ENCODE measurements at regions not wholly inside any gene's neighbourhood (a gene's known extent, or its start where the extent isn't known, plus 50 kb on each side); places are given as distances from the start of the nearest gene placed in this dataset.

GRCh38 chr1:221904319-221904718 lies 162.4 kb upstream of the DUSP10 start:
- DNase-seq = no peak

GRCh38 chr1:221903594-221903993 lies 161.7 kb upstream of the DUSP10 start:
- no peak for DNase-seq

GRCh38 chr1:221902961-221903360 lies 161.1 kb upstream of the DUSP10 start:
- no peak for DNase-seq

- no peak for DNase-seq
These were observed 158.8 kb upstream of the DUSP10 start for GRCh38 chr1:221900678-221901077.

- DNase-seq = no peak
These were observed 155.4 kb upstream of the DUSP10 start for GRCh38 chr1:221897321-221897721.

GRCh38 chr1:221892301-221892830 lies 150.5 kb upstream of the DUSP10 start:
- DNase-seq = no peak

GRCh38 chr1:221891708-221892107 lies 149.8 kb upstream of the DUSP10 start:
- no peak for DNase-seq

GRCh38 chr1:221888801-221889200 lies 146.9 kb upstream of the DUSP10 start:
- no peak for DNase-seq

GRCh38 chr1:221888218-221888617 lies 146.3 kb upstream of the DUSP10 start:
- DNase-seq = no peak

- no peak for DNase-seq
These were observed 145.9 kb upstream of the DUSP10 start for GRCh38 chr1:221887758-221888157.

- no peak for DNase-seq
These were observed 145.5 kb upstream of the DUSP10 start for GRCh38 chr1:221887415-221887746.

GRCh38 chr1:221886743-221887414 lies 145.0 kb upstream of the DUSP10 start:
- DNase-seq = peak; percentile 60 to 70 (median 60)

- DNase-seq = no peak
These were observed 144.4 kb upstream of the DUSP10 start for GRCh38 chr1:221886311-221886710.

- DNase-seq = no peak
These were observed 142.9 kb upstream of the DUSP10 start for GRCh38 chr1:221884821-221885220.

GRCh38 chr1:221881805-221882581 lies 140.1 kb upstream of the DUSP10 start:
- DNase-seq = no peak

- no peak for DNase-seq
These were observed 138.3 kb upstream of the DUSP10 start for GRCh38 chr1:221880182-221880581.

GRCh38 chr1:221878134-221878533 lies 136.2 kb upstream of the DUSP10 start:
- DNase-seq = peak; percentile 27 to 59 (median 52)

GRCh38 chr1:221877311-221877710 lies 135.4 kb upstream of the DUSP10 start:
- no peak for DNase-seq

GRCh38 chr1:221875004-221875330 lies 133.1 kb upstream of the DUSP10 start:
- no peak for DNase-seq

GRCh38 chr1:221874285-221875003 lies 132.6 kb upstream of the DUSP10 start:
- no peak for DNase-seq

- DNase-seq = peak; percentile 31 to 58 (median 48)
These were observed 131.8 kb upstream of the DUSP10 start for GRCh38 chr1:221873673-221874072.

- DNase-seq = no peak
These were observed 129.2 kb upstream of the DUSP10 start for GRCh38 chr1:221871056-221871455.

GRCh38 chr1:221869779-221870178 lies 127.9 kb upstream of the DUSP10 start:
- no peak for DNase-seq

Measured in suppressor macrophage treated with lipopolysaccharide for 1 hour (primary cell).